DLD1 (cell line): ENCODE measurements at regions not wholly inside any gene's neighbourhood (a gene's known extent, or its start where the extent isn't known, plus 50 kb on each side); places are given as distances from the start of the nearest gene placed in this dataset.

Experiments
- in situ Hi-C: cut with HindIII; loops from 2 replicates; pipeline ENCODE4 v1.10.0; 2017; ENCODE audit warnings: low sequenced_read_pairs

DNA sequence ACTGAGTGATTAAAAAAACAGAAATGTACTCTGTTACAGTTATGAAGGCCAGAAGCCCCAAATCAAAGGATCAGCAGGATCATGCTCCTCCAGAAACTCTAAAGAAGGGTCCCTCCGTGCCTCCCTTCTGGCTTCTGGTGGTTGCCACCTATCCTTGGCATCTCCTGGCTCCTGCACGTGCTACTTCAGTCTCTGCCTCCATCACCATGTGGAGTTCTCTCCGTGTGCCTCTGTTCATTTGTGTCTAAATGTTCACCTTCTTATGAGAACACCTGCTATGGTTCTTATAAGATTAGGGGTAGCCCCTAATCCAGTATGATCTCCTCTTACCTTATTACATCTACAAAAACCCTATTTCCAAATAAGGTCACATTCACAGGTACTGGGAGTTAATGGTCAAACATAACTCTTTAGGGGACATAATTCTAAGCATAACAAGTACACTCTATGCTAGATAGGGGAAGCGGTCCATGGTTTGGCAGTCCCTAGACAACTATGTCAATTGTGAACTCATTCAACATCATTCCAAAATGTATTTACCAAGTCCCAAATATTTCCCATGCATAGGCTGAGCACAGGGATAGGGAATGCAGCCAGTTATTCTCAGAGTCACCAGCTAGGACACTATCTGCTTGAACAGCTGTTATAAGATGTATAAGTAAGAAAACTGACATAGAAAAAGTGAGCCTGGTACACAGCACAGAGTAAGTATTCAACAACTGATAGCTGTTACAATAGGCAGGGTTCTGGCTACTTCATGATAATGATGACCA, 295.5 kb upstream of the BOD1L1 start:
- in situ Hi-C loops: loop anchor here (10.0 kb wide), 1 partner anchor 248 kb away; no protein-coding TSS in a partner anchor

DNA sequence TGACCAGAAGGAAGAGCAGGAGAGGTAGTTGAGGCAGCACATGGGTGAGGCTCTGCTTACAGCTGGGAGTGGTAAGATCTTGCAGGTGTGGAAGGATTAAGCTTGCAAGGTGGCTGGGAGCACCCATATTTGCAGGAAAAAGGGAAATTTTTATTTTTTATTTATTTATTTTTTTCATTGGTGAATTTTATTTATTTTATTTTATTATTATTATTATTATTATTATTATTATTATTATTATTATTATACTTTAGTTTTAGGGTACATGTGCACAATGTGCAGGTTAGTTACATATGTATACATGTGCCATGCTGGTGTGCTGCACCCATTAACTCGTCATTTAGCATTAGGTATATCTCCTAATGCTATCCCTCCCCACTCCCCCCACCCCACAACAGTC, 297.4 kb upstream of the BOD1L1 start:
- in situ Hi-C loops: loop anchor here (10.0 kb wide), 1 partner anchor 250 kb away; no protein-coding TSS in a partner anchor

DNA sequence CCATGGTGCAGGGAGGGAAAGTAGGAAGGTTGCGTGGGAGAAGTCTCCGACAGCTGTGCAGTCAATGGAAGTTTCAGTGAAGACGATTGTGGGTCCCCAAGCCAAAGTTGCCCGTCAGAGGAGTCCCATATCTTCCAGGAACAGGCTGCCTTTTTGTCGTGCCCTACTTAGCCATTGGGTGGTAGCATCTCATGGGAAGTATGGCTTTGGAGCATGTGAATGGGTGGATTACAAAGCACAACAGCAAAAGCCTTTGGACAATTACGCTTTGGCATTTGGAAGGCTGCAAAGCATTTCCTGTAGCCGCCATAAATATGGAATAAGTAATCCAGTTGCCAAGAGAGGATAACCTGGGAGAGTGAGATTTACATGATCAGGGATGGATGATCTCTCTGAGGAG, 300.7 kb upstream of the BOD1L1 start:
- in situ Hi-C loops: loop anchor here (10.0 kb wide), 1 partner anchor 253 kb away; no protein-coding TSS in a partner anchor

DNA sequence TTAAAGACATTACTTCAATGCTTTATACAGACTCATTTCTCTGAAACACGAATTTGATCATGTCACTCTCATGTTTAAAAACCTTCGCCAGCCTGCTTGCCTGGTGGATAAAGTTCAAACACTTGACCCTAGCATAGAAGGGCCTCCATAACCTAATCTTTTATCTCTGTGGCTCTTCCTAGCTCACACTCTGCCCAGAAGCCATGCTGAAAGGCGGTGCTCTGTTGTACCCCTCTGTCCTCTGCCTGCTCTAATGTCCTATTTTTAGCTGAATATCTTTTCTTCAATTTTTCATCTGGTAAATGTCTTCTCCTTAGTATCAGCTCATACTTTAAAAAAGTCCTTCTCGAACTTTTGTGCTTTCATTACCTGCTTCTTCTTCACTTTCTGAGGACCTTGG, 302.6 kb upstream of the BOD1L1 start:
- in situ Hi-C loops: no loop called here

DNA sequence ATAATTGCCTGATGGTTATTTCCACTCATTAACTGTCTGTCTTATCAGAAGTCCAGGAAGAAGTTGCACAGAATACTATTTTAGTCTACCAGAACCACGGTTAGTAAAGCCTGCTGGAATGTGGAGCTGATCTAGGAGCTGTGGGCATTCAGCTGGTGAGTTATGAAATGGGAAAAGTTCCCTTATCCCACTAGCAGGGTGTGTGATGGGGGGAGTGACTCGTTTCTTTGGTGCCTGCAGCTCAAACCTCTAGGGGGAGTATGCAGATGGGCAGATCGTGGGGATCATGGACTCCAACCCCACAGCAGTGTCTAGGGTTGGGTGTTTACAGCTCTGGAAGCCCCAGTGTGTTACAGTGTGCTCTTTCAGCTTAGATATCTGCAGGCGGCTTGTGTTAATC, 305.7 kb upstream of the BOD1L1 start:
- in situ Hi-C loops: no loop called here

GRCh38 chr4:13938299-13938698, 310.8 kb upstream of the BOD1L1 start:
- in situ Hi-C loops: no loop called here

DNA sequence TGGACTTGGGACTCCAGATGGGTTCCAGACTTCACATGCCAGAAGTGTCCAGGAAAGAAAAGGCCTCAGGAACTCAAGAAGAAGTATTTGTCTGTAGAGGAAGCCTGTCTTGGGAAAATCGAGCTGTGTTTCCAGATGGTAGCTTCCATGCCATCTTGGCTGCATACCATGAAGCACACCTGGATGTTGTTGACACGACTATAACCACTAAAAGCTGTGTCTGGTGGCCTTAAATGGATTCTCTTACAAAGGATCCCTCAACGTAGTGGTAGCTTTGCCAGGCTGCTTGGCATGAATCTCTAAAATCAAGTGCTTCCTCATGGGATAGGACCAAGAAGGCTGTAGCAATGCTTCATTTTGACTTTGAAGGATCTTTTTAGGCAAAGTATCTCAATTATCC, 313.4 kb upstream of the BOD1L1 start:
- in situ Hi-C loops: no loop called here

DNA sequence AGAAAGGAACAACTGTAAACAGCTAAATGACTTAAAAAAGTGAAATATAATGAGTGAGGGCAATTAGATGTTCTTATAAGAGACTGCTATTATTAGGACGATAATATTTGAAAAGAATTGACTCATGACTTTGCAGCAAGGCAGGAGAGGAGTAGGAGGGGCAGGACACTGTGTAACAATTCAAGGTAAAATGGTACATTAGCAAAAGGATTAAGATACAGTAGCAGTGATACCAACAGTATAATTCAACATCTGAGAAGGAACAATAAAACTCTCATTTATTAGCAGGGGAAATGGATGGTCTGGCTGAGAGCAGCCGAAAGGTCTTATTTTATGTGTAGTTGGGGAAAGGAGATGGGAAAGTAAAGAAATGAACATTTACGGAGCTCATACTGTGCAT, 315.5 kb upstream of the BOD1L1 start:
- in situ Hi-C loops: no loop called here

DNA sequence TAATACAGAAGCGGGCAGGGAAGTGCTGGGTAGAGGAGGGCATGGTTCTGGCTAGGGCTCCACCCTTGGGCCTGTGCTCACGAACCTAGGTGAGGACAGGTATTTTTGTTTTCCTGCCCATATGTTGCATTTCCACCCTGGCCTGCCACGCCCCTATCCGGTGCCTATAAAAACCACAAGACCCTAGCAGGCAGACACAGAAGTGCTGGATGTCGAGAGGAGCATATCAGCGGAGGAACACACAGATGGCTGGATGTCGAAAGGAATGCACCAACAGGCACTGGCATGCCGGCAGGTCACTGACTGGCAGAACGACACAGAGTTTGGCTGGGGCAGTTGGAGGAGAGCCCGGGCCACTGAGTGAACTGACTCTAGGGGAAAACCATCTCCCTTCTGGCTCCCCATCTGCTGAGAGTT, 316.6 kb upstream of the BOD1L1 start:
- in situ Hi-C loops: no loop called here

DNA sequence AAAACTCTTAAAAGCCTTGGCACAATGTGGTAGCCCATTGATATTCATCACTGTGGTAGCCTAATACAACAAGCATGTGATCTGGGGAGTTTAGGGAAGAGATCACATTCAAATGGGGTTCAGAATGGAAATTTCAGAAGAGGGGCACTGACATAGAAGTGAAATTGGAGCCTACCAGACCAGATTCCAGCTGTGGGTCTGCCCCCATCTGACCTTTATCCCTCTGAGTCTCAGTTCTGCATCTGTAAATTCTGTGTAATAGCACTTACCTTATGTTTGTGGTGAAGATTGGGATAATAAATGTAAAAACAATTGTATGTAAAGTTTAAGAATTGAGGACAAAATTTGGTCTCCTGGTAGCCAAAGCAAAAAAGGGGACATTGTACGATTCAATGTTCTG, 320.4 kb upstream of the BOD1L1 start:
- in situ Hi-C loops: no loop called here

GRCh38 chr4:13950491-13950890, 323.0 kb upstream of the BOD1L1 start:
- in situ Hi-C loops: no loop called here

- in situ Hi-C loops: no loop called here
Measured at GRCh38 chr4:13953083-13953482, 325.6 kb upstream of the BOD1L1 start.

DNA sequence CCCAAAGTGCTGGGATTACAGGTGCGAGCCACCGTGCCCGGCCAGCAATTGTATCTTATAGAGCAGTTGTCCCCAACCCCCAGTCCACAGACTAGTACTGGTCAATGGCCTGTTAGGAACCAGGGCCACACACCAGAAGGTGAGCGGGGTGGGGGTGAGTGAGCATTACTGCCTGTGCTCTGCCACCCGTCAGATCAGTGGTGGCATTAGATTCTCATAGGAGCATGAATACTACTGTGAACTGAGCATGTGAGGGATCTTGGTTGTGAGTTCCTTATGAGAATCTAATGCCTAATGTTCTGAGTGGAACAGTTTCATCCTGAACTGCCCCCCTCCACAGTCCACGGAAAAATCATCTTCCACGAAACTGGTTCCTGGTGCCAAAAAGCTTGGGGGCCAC, 328.0 kb upstream of the BOD1L1 start:
- in situ Hi-C loops: no loop called here

- in situ Hi-C loops: no loop called here
Measured at GRCh38 chr4:13956947-13957346, 329.4 kb upstream of the BOD1L1 start.

GRCh38 chr4:13957871-13958270, 330.3 kb upstream of the BOD1L1 start:
- in situ Hi-C loops: no loop called here

DNA sequence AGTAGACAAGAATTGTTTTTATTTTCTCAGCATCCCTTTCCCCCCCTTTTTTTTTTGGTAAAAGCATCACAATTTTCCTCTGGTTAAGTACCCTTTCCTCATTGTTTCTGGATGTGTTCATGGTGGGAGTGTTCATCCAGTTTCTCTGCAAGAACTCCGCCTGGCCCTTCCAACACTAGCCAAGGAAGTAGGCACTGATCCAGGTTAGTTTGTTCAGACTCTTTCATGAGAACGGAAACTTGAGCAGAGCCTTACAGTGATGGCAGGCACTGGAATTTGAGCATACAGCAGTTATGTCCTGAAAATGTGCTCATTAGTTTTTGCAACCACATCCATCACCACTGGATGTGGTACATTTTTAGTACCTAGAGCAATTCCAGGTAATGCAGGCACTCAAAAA, 336.1 kb upstream of the BOD1L1 start:
- in situ Hi-C loops: no loop called here

GRCh38 chr4:13966231-13967195, 339.0 kb upstream of the BOD1L1 start:
- in situ Hi-C loops: no loop called here

DNA sequence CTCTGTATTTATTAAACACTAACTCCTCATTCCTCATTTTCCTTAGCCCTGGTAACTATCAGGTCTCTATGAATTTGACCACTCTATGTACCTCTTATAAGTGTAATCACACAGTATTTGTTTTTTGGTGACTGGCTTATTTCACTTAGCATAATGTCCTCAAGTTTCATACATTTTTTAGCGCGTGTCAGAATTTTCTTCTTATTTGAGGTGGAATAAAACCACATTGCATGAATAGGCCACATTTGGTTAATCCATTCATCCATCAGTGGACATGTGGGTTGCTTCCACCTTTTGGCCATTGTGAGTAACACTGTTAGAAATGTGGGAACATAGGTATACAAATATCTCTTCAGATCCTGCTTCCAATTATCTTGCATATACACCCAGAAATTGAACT, 341.2 kb upstream of the BOD1L1 start:
- in situ Hi-C loops: no loop called here

DNA sequence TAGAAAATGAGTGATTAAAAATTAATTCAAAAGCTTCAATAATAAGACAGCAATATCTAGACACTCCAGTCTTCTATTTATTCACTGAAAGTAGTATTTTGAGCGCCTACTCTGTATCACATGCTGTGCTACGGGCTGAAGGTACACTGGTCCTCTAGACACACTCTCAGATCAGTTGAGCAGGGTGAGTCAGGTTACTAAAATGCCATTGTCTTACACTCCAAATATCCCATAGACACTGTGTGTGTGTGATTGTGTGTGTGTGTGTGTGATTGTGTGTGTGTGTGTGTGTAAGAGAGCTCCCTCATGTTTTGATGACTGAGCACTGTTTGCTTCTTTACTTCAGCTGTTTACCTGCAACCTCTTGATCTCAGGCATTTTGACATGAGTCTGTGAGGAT, 342.8 kb upstream of the BOD1L1 start:
- in situ Hi-C loops: no loop called here

- in situ Hi-C loops: no loop called here
Measured at GRCh38 chr4:13977746-13978145, 350.2 kb upstream of the BOD1L1 start.

DNA sequence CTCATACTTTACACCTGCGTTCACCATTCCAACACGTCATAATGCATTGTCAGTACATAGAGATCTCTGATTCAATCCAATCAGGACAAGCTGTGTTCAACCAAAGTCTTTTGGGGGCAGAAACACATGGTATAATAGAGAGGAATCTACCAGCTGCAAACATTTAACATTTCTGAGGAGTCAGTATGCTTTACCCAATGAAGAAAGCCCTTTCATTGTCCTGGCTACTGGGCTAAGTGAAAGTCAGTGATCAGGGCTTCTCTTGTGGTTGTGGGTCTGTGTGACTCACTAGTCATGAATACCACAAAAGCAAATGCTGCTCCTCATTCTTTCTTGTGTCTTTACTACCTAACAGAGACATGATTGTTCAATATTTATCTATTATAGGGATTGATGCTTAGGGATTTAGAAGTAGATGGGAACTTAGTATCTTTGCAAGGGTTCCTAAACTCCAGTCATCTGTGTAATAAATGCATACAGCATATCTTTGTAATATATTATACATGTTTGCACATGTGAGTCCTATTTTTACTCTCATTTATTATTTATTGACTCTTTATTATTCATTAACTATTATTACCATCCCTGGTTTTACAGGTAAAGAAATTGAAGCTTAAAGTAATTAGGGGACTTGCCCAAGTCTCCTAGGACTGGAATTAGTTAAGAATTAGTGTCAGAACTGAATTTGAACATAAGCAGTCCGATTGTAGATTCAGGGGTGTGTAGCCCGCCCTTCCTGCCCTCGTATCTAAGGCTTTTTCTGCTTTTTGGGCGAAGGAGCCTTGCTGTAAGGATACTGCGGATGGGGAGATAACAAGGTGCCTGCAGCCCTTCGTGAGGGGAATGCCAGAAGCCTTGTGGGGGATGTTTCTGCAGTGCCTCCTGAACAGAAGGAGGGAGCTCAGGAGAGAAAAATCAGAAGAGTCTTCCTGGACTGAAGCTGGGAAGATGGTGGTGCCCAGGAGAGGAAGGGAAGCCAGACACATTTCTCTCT, 353.1 kb upstream of the BOD1L1 start:
- in situ Hi-C loops: no loop called here
